HEK293T (cell line): ENCODE measurements at regions not wholly inside any gene's neighbourhood (a gene's known extent, or its start where the extent isn't known, plus 50 kb on each side); places are given as distances from the start of the nearest gene placed in this dataset.

Experiments used
- CTCF ChIA-PET: fragments of 350-600 bp; formaldehyde crosslinking; extraction: SDS; loops from one replicate; lab custom pipeline; 2021; ENCODE audit warnings: antibody characterized with exemption, inconsistent platforms; lab: Yijun Ruan, JAX
- POLR2A ChIA-PET: fragments of 350-600 bp; formaldehyde crosslinking; extraction: SDS; loops from one replicate; lab custom pipeline; 2020; ENCODE audit warnings: antibody characterized with exemption, inconsistent platforms; lab: Yijun Ruan, JAX
- DNase-seq: peaks from one replicate; pipeline ENCODE4 v3.0.0; 2012; ENCODE audit warnings: mixed read lengths; ENCODE audit errors: extremely low spot score
- ARNT ChIP-seq: fragments of 450-650 bp; IDR thresholded peaks from 2 replicates; pipeline ENCODE4 v1.6.1; 2017; ENCODE audit warnings: mild to moderate bottlenecking
- BHLHE40 ChIP-seq: fragments of 450-650 bp; IDR thresholded peaks from 2 replicates; pipeline ENCODE4 v1.6.1; 2016; ENCODE audit warnings: mild to moderate bottlenecking, moderate library complexity, borderline replicate concordance
- CTBP1 ChIP-seq: fragments of 450-650 bp; IDR thresholded peaks from 2 replicates; pipeline ENCODE4 v1.6.1; 2016; ENCODE audit warnings: borderline replicate concordance
- ELF4 ChIP-seq: fragments of 450-650 bp; IDR thresholded peaks from 2 replicates; pipeline ENCODE4 v1.6.1; 2017; ENCODE audit warnings: antibody characterized with exemption
- FOXA1 ChIP-seq: fragments of 450-650 bp; IDR thresholded peaks from 2 replicates; pipeline ENCODE4 v1.6.1; 2016; ENCODE audit warnings: mild to moderate bottlenecking
- FOXK2 ChIP-seq: fragments of 450-650 bp; IDR thresholded peaks from 2 replicates; pipeline ENCODE4 v1.6.1; 2016; ENCODE audit warnings: mild to moderate bottlenecking
- FOXM1 ChIP-seq: fragments of 450-650 bp; IDR thresholded peaks from 2 replicates; pipeline ENCODE4 v1.6.1; 2017; ENCODE audit warnings: mild to moderate bottlenecking, borderline replicate concordance
- HDGF ChIP-seq: fragments of 450-650 bp; IDR thresholded peaks from 2 replicates; pipeline ENCODE4 v1.6.1; 2017; ENCODE audit warnings: antibody characterized with exemption, borderline replicate concordance
- L3MBTL2 ChIP-seq: fragments of 450-650 bp; conservative IDR thresholded peaks from 2 replicates; pipeline ENCODE4 v1.6.1; 2016; ENCODE audit warnings: mild to moderate bottlenecking
- LEF1 ChIP-seq: fragments of 450-650 bp; IDR thresholded peaks from 2 replicates; pipeline ENCODE4 v1.6.1; 2017; ENCODE audit warnings: mild to moderate bottlenecking, borderline replicate concordance
- NFRKB ChIP-seq: fragments of 450-650 bp; IDR thresholded peaks from 2 replicates; pipeline ENCODE4 v1.6.1; 2016; ENCODE audit warnings: mild to moderate bottlenecking, moderate library complexity
- PKNOX1 ChIP-seq: fragments of 450-650 bp; IDR thresholded peaks from 2 replicates; pipeline ENCODE4 v1.6.1; 2016
- SP1 ChIP-seq: fragments of 450-650 bp; IDR thresholded peaks from 2 replicates; pipeline ENCODE4 v1.6.1; 2017
- SUZ12 ChIP-seq: fragments of 450-650 bp; IDR thresholded peaks from 2 replicates; pipeline ENCODE4 v1.6.1; 2016; ENCODE audit warnings: mild to moderate bottlenecking
- TARDBP ChIP-seq: fragments of 450-650 bp; IDR thresholded peaks from 2 replicates; pipeline ENCODE4 v1.6.1; 2016
- ZNF384 ChIP-seq: fragments of 450-650 bp; IDR thresholded peaks from 2 replicates; pipeline ENCODE4 v1.6.1; 2016

DNA sequence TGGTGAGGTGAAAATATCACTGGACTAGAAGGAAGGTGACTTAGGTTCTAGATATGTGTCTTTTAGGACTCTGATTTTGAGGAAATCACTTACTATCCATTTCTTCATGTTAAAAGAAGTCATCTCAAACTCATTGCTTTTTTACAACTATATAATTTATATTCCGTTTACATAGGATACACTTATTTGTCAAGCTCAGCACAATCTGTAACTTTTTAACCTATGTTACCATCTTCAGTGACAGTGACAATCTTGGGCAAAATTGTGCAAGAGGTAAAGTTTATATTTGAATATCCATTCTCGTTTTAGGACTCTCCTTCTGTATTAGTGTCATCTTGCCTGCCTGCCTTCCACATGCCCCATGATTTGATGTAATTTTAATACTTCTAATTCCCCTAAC is 74.0 kb upstream of the FAM83B start:
- ChIA-PET CTCF (no interaction called here), POLR2A (no interaction called here)
- DNase-seq, result no peak
- TF ChIP-seq ELF4, result no peak
- no peak for TF ChIP-seq CTBP1
- TF ChIP-seq ZNF384, result no peak
- TF ChIP-seq ARNT, result no peak
- TF ChIP-seq L3MBTL2, result no peak
- TF ChIP-seq BHLHE40, result no peak
- no peak for TF ChIP-seq SP1
- no peak for TF ChIP-seq PKNOX1
- no peak for TF ChIP-seq SUZ12

GRCh38 chr6:54775576-54775975 is 71.0 kb upstream of the FAM83B start:
- ChIA-PET CTCF (no interaction called here), POLR2A (no interaction called here)
- TF ChIP-seq SUZ12 (no peak), ELF4 (no peak), HDGF (no peak), FOXK2 (no peak), PKNOX1 (no peak)
- DNase-seq, result no peak

DNA sequence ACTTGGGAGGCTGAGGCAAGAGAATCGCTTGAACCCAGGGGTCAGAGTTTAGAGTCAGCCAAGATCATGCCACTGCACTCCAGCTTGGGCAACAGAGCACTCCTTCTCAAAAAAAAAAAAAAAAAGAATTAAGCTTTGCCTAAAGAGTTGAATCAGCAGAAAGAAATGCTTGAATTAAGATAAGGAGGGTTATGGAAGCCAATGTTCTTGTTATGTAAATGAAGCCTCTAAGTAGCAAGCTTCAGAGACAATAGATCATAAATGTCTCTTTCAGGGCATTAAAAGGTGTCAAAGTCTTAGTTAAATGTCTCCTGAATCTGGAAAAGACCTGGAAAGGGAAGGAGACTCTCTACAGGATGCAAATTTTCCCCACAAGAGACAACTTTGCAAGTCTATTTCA is 69.7 kb upstream of the FAM83B start:
- CTCF ChIA-PET, result no interaction called here
- DNase-seq, result no peak
- POLR2A ChIA-PET, result no interaction called here
- no peak for TF ChIP-seq ELF4
- TF ChIP-seq FOXK2, result no peak
- no peak for TF ChIP-seq ZNF384
- no peak for TF ChIP-seq L3MBTL2
- no peak for TF ChIP-seq CTBP1
- TF ChIP-seq ARNT, result no peak
- TF ChIP-seq NFRKB, result no peak
- no peak for TF ChIP-seq PKNOX1
- no peak for TF ChIP-seq FOXA1
- no peak for TF ChIP-seq BHLHE40
- no peak for TF ChIP-seq LEF1
- TF ChIP-seq FOXM1, result no peak
- TF ChIP-seq SUZ12, result no peak
- no peak for TF ChIP-seq HDGF

- no peak for DNase-seq
- ChIA-PET POLR2A (no interaction called here), CTCF (no interaction called here)
- TF ChIP-seq TARDBP (no peak), ZNF384 (no peak), SP1 (no peak), NFRKB (no peak), LEF1 (no peak), ELF4 (no peak), SUZ12 (no peak), ARNT (no peak), PKNOX1 (no peak), FOXK2 (no peak), CTBP1 (no peak), FOXM1 (no peak), FOXA1 (no peak), BHLHE40 (no peak)
Measured at GRCh38 chr6:54778731-54779130, 67.8 kb upstream of the FAM83B start.

DNA sequence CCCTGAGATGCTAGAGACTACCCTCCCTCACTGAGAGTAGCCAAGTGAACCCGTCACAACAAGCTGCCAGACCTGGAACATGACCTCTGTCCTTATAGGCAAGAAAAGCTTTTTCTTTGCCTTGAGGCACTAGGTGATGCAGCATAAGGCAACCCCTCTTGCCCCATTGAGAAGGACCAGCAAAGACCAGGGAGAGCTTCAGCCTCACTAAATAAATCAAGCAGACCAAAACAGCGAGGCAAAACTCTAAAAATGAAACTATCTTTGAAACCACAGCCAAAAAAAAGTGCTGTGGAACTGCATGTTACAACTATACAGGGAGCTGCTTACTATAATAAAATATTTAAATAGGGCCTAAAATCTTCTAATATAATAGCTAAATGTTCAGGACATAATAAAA is 62.6 kb upstream of the FAM83B start:
- DNase-seq, result no peak
- TF ChIP-seq FOXK2 (no peak), ELF4 (no peak), HDGF (no peak), CTBP1 (no peak), BHLHE40 (no peak)
- ChIA-PET CTCF (no interaction called here), POLR2A (no interaction called here)

DNA sequence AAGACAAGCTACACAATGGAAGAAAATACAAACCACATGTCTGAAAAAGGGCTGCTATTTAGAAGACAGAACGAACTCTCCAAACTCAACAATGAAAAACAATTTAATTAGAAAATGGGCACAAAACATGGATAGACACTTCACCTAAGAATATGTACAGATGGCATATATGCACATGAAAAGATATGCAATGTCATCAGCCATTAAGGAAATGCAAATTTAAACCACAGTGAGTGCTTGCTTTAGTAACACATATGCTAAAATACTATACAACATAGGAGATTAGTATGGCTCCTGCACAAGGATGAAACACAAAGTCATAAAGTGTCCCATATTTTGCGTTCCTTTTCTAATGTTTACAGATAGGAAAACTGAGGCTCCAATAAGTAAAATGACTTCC is 60.4 kb upstream of the FAM83B start:
- POLR2A ChIA-PET, result no interaction called here
- TF ChIP-seq ELF4 (no peak), ARNT (no peak)
- CTCF ChIA-PET, result no interaction called here

DNA sequence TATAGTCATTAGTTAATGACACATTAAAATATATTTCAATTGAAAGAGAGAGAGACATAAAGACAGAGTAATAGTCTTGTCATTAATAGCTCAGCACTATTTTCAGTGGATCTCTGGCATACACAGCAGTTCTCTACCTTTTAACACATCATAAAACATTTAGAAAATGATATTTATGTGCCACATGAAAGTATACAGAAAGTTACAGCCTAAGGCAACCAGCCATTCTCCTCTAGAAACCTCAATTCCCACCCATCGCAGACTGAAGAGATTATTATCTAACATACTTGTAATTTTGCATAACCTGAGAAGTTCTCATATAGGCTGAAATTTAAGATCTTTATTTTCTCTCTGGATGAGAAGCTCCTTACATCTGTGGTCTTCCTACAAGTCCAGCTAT is 58.7 kb upstream of the FAM83B start:
- ChIA-PET POLR2A (no interaction called here), CTCF (no interaction called here)
- no peak for DNase-seq
- TF ChIP-seq CTBP1 (no peak), TARDBP (no peak), ELF4 (no peak), ZNF384 (no peak), ARNT (no peak), BHLHE40 (no peak), SP1 (no peak), FOXK2 (no peak), L3MBTL2 (no peak), PKNOX1 (no peak), FOXM1 (no peak), FOXA1 (no peak)

More for the DNA sequence above, 60.4 kb upstream of the FAM83B start:
- DNase-seq, result no peak
